ENCODE measurements at regions not wholly inside any gene's neighbourhood (a gene's known extent, or its start where the extent isn't known, plus 50 kb on each side); places are given as distances from the start of the nearest gene placed in this dataset.

GRCh38 chr10:113272511-113272910, 280.3 kb upstream of the HABP2 start:
- intact Hi-C loops (cut with micrococcal nuclease), result no loop called here
- Histone ChIP-seq H3K36me3 (ENCODE audit: control insufficient read depth in 1 of 2, insufficient read depth in 2 of 2, low read length in 2 of 2) (no peaks in the 10 kb centered on the region), H3K9ac (ENCODE audit: low read length) (no peak overlapping the region), H3K79me2 (ENCODE audit: insufficient read depth, low read length) (no peaks in the 10 kb centered on the region), H3K27me3 (ENCODE audit: insufficient read depth, low read length) (no peaks in the 10 kb centered on the region), H3K4me2 (ENCODE audit: low read length) (no peak overlapping the region), H3K9me2 (ENCODE audit: insufficient read depth) (no peaks in the 10 kb centered on the region), H4K20me1 (ENCODE audit: insufficient read depth) (no peaks in the 10 kb centered on the region), H3K9me3 (ENCODE audit: control insufficient read depth in 1 of 2, insufficient read depth in 1 of 2, low read depth in 1 of 2, low read length in 2 of 2) (peaks cover 0 to 8% of the 10 kb centered on the region in 2 experiments; a peak in 1 of 4 replicates), H2AFZ (ENCODE audit: low read depth, low read length, poor library complexity, severe bottlenecking) (no peak overlapping the region), H3K4me1 (ENCODE audit: control insufficient read depth in 1 of 2, insufficient read depth in 2 of 2, low read length in 2 of 2) (no peaks in the 10 kb centered on the region), H3K27ac (ENCODE audit: low read depth, low read length) (no peak overlapping the region), H3K4me3 (replicated peaks in 1 of 2; ENCODE audit: low read depth in 1 of 2, low read length in 2 of 2) (no peak overlapping the region)
- no peak for DNase-seq (ENCODE audit: low read depth, low spot score)
- TF ChIP-seq TCF7L2 (IDR thresholded peaks at IDR 0.05; ENCODE audit: borderline replicate concordance, extremely low read depth, insufficient read depth, insufficient read length), result no peak
- no peak for ATAC-seq
- POLR2A ChIA-PET, result no interaction called here
- CTCF ChIA-PET, result no interaction called here
- no TSS peak for BruUV-seq (replicated peaks)
- RAD21 ChIA-PET (ENCODE audit: low non-redundant PET in 1 of 2, low total read pairs in 2 of 2, uncharacterized antibody in 2 of 2, unreplicated experiment in 2 of 2), result no interaction called here

DNA sequence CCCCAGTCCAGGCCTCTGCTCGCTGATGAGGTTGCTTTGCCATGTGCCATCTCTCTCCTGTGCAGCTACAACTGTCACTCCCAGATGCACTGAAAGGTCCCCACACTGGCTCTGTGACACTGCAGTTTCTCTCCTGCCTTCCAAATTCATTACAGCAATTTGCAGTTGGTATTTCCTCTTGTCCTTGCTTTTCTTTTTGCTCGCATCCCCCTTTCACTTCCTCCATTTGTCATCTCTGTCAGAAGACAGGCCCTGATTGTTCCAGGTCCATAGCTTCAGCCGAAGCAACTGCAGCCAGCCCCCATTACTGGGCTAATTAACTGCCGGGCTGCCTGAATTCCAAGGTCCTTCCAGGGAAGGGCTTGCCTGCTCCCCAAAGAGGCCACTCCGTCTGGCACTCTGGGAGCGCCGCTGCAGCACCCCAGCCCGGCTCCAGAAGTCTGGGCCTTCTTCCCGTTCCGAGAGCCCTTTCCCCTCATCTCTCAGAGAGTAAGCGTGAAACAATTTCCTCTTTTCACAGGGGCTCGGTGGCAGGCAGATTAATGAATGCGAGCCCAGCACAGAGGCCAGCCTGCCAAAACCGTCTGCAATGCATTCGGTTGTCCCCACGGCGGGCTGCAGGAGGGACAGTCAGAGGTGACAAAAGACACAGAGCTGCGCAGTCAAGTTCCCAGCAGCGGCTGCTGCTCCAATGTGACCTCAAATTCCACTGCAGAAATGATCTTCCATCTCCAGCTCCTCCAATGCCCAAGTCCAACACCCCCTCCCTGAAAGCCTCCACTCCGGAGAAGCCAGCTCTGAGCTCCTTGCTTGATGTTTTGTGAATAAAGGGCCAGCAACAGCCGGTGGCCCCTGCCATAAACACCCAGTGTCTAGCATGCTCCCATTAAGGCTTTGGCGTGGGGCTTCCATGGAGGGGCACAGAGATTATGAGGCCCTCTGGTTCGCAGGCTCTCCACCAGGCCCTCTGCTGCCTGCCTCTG, 279.4 kb upstream of the HABP2 start:
- CTCF ChIA-PET, result no interaction called here
- ATAC-seq, result no peak
- no TSS peak for BruUV-seq (replicated peaks)

More for the DNA sequence above, 279.4 kb upstream of the HABP2 start:
- TF ChIP-seq POLR2A (IDR thresholded peaks at IDR 0.05; ENCODE audit: borderline replicate concordance, extremely low read depth, insufficient read depth, insufficient read length) (no peak), CEBPB (IDR thresholded peaks at IDR 0.05; ENCODE audit: low read depth) (no peak), EZH2 (IDR thresholded peaks at IDR 0.05) (no peak), SRF (IDR thresholded peaks at IDR 0.05; ENCODE audit: low read depth) (no peak), EZH2phosphoT487 (IDR thresholded peaks at IDR 0.05; ENCODE audit: borderline replicate concordance) (no peak), ZNF274 (IDR thresholded peaks at IDR 0.05; ENCODE audit: low read depth, low read length) (no peak), SP1 (IDR thresholded peaks at IDR 0.05; ENCODE audit: low read depth) (no peak), FOSL1 (IDR thresholded peaks at IDR 0.05; ENCODE audit: low read depth) (no peak), CTCF (IDR thresholded peaks at IDR 0.05 in 2 of 3, conservative IDR thresholded peaks at IDR 0.05 in 1 of 3; ENCODE audit: borderline replicate concordance in 1 of 3, insufficient read depth in 1 of 3, low read depth in 2 of 3, low read length in 2 of 3) (no peak), ELF1 (IDR thresholded peaks at IDR 0.05; ENCODE audit: borderline replicate concordance, low read depth) (no peak), ZBTB33 (IDR thresholded peaks at IDR 0.05; ENCODE audit: extremely low read depth, insufficient replicate concordance, low read length) (no peak), SIN3A (IDR thresholded peaks at IDR 0.05; ENCODE audit: low read depth) (no peak)
- TF ChIP-seq, protein P1, sequence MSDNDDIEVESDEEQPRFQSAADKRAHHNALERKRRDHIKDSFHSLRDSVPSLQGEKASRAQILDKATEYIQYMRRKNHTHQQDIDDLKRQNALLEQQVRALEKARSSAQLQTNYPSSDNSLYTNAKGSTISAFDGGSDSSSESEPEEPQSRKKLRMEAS (IDR thresholded peaks at IDR 0.05), result no peak
- H3K4me3 ChIP-seq (replicated peaks in 1 of 2; ENCODE audit: low read depth in 1 of 2, low read length in 2 of 2), result no peak overlapping the region
- peaks cover 0 to 8% of the 10 kb centered on the region in 2 experiments; a peak in 1 of 4 replicates for H3K9me3 ChIP-seq (ENCODE audit: control insufficient read depth in 1 of 2, insufficient read depth in 1 of 2, low read depth in 1 of 2, low read length in 2 of 2)
- no peak overlapping the region for H2AFZ ChIP-seq (ENCODE audit: low read depth, low read length, poor library complexity, severe bottlenecking)
- DNase-seq (ENCODE audit: low read depth, low spot score), result no peak
- H3K4me2 ChIP-seq (ENCODE audit: low read length), result no peak overlapping the region
- H3K79me2 ChIP-seq (ENCODE audit: insufficient read depth, low read length), result no peaks in the 10 kb centered on the region
- no peaks in the 10 kb centered on the region for H3K36me3 ChIP-seq (ENCODE audit: control insufficient read depth in 1 of 2, insufficient read depth in 2 of 2, low read length in 2 of 2)
- H3K27ac ChIP-seq (ENCODE audit: low read depth, low read length), result no peak overlapping the region
- H4K20me1 ChIP-seq (ENCODE audit: insufficient read depth), result no peaks in the 10 kb centered on the region
- ChIA-PET POLR2A (no interaction called here), RAD21 (ENCODE audit: low non-redundant PET in 1 of 2, low total read pairs in 2 of 2, uncharacterized antibody in 2 of 2, unreplicated experiment in 2 of 2) (no interaction called here)
- no peaks in the 10 kb centered on the region for H3K27me3 ChIP-seq (ENCODE audit: insufficient read depth, low read length)
- no peaks in the 10 kb centered on the region for H3K9me2 ChIP-seq (ENCODE audit: insufficient read depth)
- intact Hi-C loops (cut with micrococcal nuclease), result no loop called here
- H3K4me1 ChIP-seq (ENCODE audit: control insufficient read depth in 1 of 2, insufficient read depth in 2 of 2, low read length in 2 of 2), result no peaks in the 10 kb centered on the region
- H3K9ac ChIP-seq (ENCODE audit: low read length), result no peak overlapping the region
